ENCODE measurements at regions not wholly inside any gene's neighbourhood (a gene's known extent, or its start where the extent isn't known, plus 50 kb on each side); places are given as distances from the start of the nearest gene placed in this dataset.

- TF ChIP-seq CTCF (IDR thresholded peaks at IDR 0.05; ENCODE audit: insufficient read depth, low read length): no peak
- no peak for TF ChIP-seq REST (IDR thresholded peaks at IDR 0.05; ENCODE audit: insufficient replicate concordance, low read depth)
Observed at GRCh38 chr1:196063294-196063693, 544.9 kb downstream of the KCNT2 start.

Data from HL-60 (cell line).